Progenitor cell of endocrine pancreas (in vitro differentiated cells): ENCODE measurements at regions not wholly inside any gene's neighbourhood (a gene's known extent, or its start where the extent isn't known, plus 50 kb on each side); places are given as distances from the start of the nearest gene placed in this dataset.

Source experiments
- DNase-seq: peaks from one replicate; pipeline ENCODE4 v3.0.0; 2021; ENCODE audit warnings: low spot score; ENCODE audit not compliant: unreplicated experiment
- H3K27ac Mint-ChIP-seq: 2 replicates; pipeline ENCODE4 v1.8.0; 2021; ENCODE audit warnings: mild to moderate bottlenecking, moderate library complexity, mixed read lengths
- H3K27me3 Mint-ChIP-seq: 2 replicates; pipeline ENCODE4 v1.8.0; 2021; ENCODE audit warnings: mixed read lengths
- H3K36me3 Mint-ChIP-seq: 2 replicates; pipeline ENCODE4 v1.8.0; 2022; ENCODE audit warnings: mixed read lengths; ENCODE audit not compliant: insufficient read depth
- H3K4me1 Mint-ChIP-seq: 2 replicates; pipeline ENCODE4 v1.8.0; 2021; ENCODE audit warnings: low read depth, mixed read lengths
- H3K4me3 Mint-ChIP-seq: 2 replicates; pipeline ENCODE4 v1.8.0; 2021; ENCODE audit warnings: low read depth, mild to moderate bottlenecking, moderate library complexity, mixed read lengths
- H3K9me3 Mint-ChIP-seq: 2 replicates; pipeline ENCODE4 v1.8.0; 2021; ENCODE audit warnings: low read depth, mixed read lengths
- TF ChIP-seq, protein P1 (sequence below): fragments of 200-600 bp; sonication (generic); IDR thresholded peaks from one replicate; pipeline ENCODE4 v1.5.0; 2021; ENCODE audit warnings: antibody characterized with exemption, mild to moderate bottlenecking; ENCODE audit not compliant: unreplicated experiment

DNA sequence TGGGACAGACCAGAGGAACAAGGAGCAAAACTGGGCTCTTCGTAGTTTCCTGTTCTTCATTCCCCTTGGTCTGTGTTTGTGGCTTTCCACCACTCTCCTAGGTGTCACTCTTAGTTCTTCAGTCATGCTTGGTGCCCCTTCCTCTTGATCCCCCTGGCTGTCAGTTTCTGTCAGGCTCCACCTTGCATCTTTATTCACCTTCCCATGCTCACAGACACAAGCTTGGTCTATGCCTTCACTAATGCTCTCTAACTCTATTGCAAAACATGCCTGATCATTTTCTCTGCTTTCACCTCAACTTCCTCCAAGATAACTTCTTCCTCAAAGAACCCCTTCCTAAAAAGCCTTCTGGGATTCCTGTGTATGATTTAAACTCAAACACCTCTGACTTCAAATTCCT, 122.9 kb downstream of the GLUL start:
- no peak overlapping the region for H3K4me3 Mint-ChIP-seq
- H3K36me3 Mint-ChIP-seq, result no peaks in the 10 kb centered on the region
- H3K4me1 Mint-ChIP-seq, result peaks cover 7% of the 10 kb centered on the region
- TF ChIP-seq, protein P1, sequence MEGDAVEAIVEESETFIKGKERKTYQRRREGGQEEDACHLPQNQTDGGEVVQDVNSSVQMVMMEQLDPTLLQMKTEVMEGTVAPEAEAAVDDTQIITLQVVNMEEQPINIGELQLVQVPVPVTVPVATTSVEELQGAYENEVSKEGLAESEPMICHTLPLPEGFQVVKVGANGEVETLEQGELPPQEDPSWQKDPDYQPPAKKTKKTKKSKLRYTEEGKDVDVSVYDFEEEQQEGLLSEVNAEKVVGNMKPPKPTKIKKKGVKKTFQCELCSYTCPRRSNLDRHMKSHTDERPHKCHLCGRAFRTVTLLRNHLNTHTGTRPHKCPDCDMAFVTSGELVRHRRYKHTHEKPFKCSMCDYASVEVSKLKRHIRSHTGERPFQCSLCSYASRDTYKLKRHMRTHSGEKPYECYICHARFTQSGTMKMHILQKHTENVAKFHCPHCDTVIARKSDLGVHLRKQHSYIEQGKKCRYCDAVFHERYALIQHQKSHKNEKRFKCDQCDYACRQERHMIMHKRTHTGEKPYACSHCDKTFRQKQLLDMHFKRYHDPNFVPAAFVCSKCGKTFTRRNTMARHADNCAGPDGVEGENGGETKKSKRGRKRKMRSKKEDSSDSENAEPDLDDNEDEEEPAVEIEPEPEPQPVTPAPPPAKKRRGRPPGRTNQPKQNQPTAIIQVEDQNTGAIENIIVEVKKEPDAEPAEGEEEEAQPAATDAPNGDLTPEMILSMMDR, result no peak
- no peak for DNase-seq
- peaks cover 2% of the 10 kb centered on the region for H3K27me3 Mint-ChIP-seq
- no peak overlapping the region for H3K27ac Mint-ChIP-seq
- H3K9me3 Mint-ChIP-seq, result no peaks in the 10 kb centered on the region

DNA sequence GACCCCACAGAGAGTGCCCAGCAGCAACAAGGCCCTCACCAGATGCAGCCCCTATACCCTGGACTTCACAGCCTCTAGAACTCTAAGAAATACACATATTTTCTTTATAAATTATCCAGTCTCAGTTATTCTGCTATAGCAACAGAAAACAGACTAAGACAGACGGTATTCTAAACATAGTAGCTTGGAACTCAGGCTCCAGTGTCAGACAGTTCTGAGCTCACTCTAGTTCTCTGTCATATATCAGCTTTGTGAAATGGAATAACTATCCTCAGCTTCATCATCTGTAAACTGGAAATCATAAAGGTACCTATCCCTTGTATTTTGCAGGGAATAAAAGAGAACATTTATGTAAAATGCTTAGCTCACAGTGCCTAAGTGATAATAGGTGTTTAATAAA, 127.4 kb downstream of the GLUL start:
- DNase-seq, result no peak
- no peaks in the 10 kb centered on the region for H3K9me3 Mint-ChIP-seq
- no peak overlapping the region for H3K4me3 Mint-ChIP-seq
- no peaks in the 10 kb centered on the region for H3K27me3 Mint-ChIP-seq
- no peak overlapping the region for H3K27ac Mint-ChIP-seq
- no peaks in the 10 kb centered on the region for H3K36me3 Mint-ChIP-seq
- H3K4me1 Mint-ChIP-seq, result peaks cover 10% of the 10 kb centered on the region
- TF ChIP-seq, protein P1, result no peak

DNA sequence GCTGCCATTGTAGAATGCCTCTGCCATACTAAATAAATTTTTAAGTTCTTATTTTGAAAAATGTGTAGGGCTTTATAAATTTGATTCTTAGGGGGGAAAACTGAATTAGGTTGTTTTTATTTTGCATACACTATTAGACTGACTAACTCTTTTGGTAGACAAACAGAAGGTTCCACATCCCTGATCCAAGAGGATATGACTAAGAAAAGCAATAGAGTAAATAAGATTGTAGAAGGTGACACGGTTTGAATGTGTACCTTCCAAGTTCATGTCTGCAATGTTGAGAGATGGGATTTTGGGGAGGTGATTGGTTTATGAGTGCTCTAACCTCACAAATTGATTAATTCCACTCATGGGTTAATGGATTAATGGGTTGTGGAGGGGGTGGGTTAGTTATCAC, 127.9 kb downstream of the GLUL start:
- no peak overlapping the region for H3K27ac Mint-ChIP-seq
- no peaks in the 10 kb centered on the region for H3K27me3 Mint-ChIP-seq
- TF ChIP-seq, protein P1, result no peak
- H3K9me3 Mint-ChIP-seq, result no peaks in the 10 kb centered on the region
- H3K4me3 Mint-ChIP-seq, result no peak overlapping the region
- peaks cover 10% of the 10 kb centered on the region for H3K4me1 Mint-ChIP-seq
- DNase-seq, result no peak
- H3K36me3 Mint-ChIP-seq, result no peaks in the 10 kb centered on the region

DNA sequence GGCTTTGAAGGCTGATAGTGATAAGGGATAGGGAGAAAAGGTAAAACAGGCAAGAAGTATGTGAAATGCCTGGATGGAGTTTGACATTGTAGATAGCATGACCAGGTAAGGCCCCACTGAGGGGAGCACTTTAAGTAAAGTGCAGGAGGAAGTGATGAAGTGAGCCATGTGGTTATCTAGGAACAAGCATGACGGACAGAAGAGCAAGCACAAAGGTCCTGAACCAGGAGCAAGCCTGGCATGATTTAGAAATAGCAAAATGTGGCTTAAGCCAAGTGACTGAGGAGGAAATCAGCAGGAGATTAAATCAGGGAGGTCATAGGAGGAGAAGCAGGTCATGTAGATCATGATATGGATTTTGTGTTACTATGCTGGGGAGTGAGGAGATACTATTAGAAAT, 129.2 kb downstream of the GLUL start:
- no peaks in the 10 kb centered on the region for H3K9me3 Mint-ChIP-seq
- H3K36me3 Mint-ChIP-seq, result no peaks in the 10 kb centered on the region
- TF ChIP-seq, protein P1, result no peak
- peaks cover 10% of the 10 kb centered on the region for H3K4me1 Mint-ChIP-seq
- H3K4me3 Mint-ChIP-seq, result no peak overlapping the region
- no peaks in the 10 kb centered on the region for H3K27me3 Mint-ChIP-seq
- no peak for DNase-seq
- H3K27ac Mint-ChIP-seq, result no peak overlapping the region

DNA sequence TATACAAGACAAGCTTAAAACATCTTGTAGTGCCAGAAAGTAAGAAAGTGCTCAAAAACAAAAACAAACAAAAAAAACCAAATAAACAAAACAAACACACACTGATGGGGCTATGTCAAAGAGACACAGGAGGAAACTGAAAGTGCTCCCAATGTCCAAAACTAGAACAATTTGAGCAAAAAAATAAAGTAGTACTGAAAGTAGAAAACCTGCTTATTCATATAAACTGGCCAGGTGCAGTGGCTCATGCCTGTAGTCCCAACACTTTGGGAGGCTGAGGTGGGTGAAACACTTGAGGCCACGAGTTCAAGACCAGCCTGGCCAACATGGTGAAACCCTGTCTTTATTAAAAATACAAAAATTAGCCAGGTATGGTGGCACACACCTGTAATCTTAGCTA, 129.9 kb downstream of the GLUL start:
- no peak for DNase-seq
- Mint-ChIP-seq H3K9me3 (no peaks in the 10 kb centered on the region), H3K27ac (no peak overlapping the region), H3K27me3 (no peaks in the 10 kb centered on the region), H3K4me1 (peaks cover 10% of the 10 kb centered on the region), H3K4me3 (no peak overlapping the region), H3K36me3 (no peaks in the 10 kb centered on the region)
- TF ChIP-seq, protein P1, result no peak
